Lung (tissue), 11 donors: ENCODE measurements at regions not wholly inside any gene's neighbourhood (a gene's known extent, or its start where the extent isn't known, plus 50 kb on each side); places are given as distances from the start of the nearest gene placed in this dataset.

Experiments
- ATAC-seq: fragments of 200-7000 bp; cut with Tn5 transposase; one replicate; pipeline ENCODE4 v1.9.1; 2020; ENCODE audit warnings: moderate number of reproducible peaks; ENCODE audit not compliant: insufficient read depth, low FRiP score
- DNase-seq, 3 donors: peaks; one replicate each; pipeline ENCODE4 v3.0.0-alpha.2; 2013 to 2017
- H3K27ac ChIP-seq, 2 donors: one replicate each; pipeline ENCODE4 v1.5.1; 2013; ENCODE audit warnings: mild to moderate bottlenecking in 2 of 2, moderate library complexity in 2 of 2, control low read depth in 1 of 2, inconsistent platforms in 1 of 2, low read depth in 1 of 2, low read length in 1 of 2
- H3K27me3 ChIP-seq, 3 donors: one replicate each; pipeline ENCODE4 v1.5.1; 2013; ENCODE audit warnings: low read length in 2 of 3; ENCODE audit not compliant: control insufficient read depth in 3 of 3, insufficient read depth in 3 of 3
- H3K36me3 ChIP-seq, 4 donors: one replicate each; pipeline ENCODE4 v1.5.1; 2013; ENCODE audit warnings: low read length in 4 of 4, mild to moderate bottlenecking in 1 of 4, moderate library complexity in 1 of 4; ENCODE audit not compliant: control insufficient read depth in 4 of 4, insufficient read depth in 4 of 4
- H3K4me1 ChIP-seq, 5 donors: one replicate each; pipeline ENCODE4 v1.5.1; 2013; ENCODE audit warnings: low read length in 5 of 5, mild to moderate bottlenecking in 2 of 5, moderate library complexity in 1 of 5; ENCODE audit not compliant: control insufficient read depth in 5 of 5, insufficient read depth in 5 of 5
- H3K4me3 ChIP-seq: one replicate; pipeline ENCODE4 v1.5.1; 2013; ENCODE audit warnings: mild to moderate bottlenecking, control low read depth, moderate library complexity
- H3K9ac ChIP-seq, 2 donors: one replicate each; pipeline ENCODE4 v1.5.1; 2013; ENCODE audit warnings: low read length in 2 of 2, control low read depth in 1 of 2; ENCODE audit not compliant: insufficient read depth in 1 of 2
- H3K9me3 ChIP-seq, 4 donors: one replicate each; pipeline ENCODE4 v1.5.1; 2013; ENCODE audit warnings: low read length in 3 of 4, mild to moderate bottlenecking in 1 of 4, moderate library complexity in 1 of 4; ENCODE audit not compliant: control insufficient read depth in 4 of 4, insufficient read depth in 3 of 4
- CTCF ChIP-seq: IDR thresholded peaks from 2 replicates; pipeline ENCODE4 v1.5.1; 2012; ENCODE audit warnings: mild to moderate bottlenecking; ENCODE audit errors: control extremely low read depth, extremely low read depth
- WGBS, 2 donors: extraction: QIAGEN DNeasy Blood & Tissue Kit; methylation state at CpG; one replicate each; pipeline ENCODE4 v1.1.7; 2013; 5-methylcytosine and 5-hydroxymethylcytosine counted together
- donor health status: control.
- donor health status: control.
- donor health status: Bipolar disorder and iron deficiency.
- donor health status: healthy.
- donor health status: DM: yes; HTN: yes; CAD: no.

GRCh38 chr4:45869184-45869583, 254.7 kb downstream of the GABRG1 start:
- Histone ChIP-seq H3K4me1 (no peaks in the 10 kb centered on the region), H3K9ac (no peak overlapping the region), H3K36me3 (no peaks in the 10 kb centered on the region), H3K27ac (no peak overlapping the region), H3K9me3 (no peaks in the 10 kb centered on the region), H3K4me3 (no peak overlapping the region), H3K27me3 (no peaks in the 10 kb centered on the region)
- 58 to 80% methylated on average over 3 of the region's 3 CpGs for WGBS, 2 donors
- TF ChIP-seq CTCF = no peak
- no peak for ATAC-seq
- peak in 2 of 3 donors; percentile 7 to 27 for DNase-seq

GRCh38 chr4:45865781-45866180, 258.1 kb downstream of the GABRG1 start:
- 20 to 45% methylated on average over 2 of the region's 2 CpGs for WGBS, 2 donors
- DNase-seq (peak in 1 of 3 donors; percentile 12), ATAC-seq (no peak)
- H3K36me3 ChIP-seq = no peaks in the 10 kb centered on the region
- H3K4me1 ChIP-seq = no peaks in the 10 kb centered on the region
- H3K27me3 ChIP-seq = no peaks in the 10 kb centered on the region
- no peak for TF ChIP-seq CTCF
- H3K9me3 ChIP-seq = no peaks in the 10 kb centered on the region
- no peak overlapping the region for H3K4me3 ChIP-seq
- H3K27ac ChIP-seq = no peak overlapping the region
- H3K9ac ChIP-seq = no peak overlapping the region

GRCh38 chr4:45855857-45856256, 268.0 kb downstream of the GABRG1 start:
- 81 to 89% methylated on average over 2 of the region's 2 CpGs for WGBS, 2 donors
- no peak overlapping the region for H3K27ac ChIP-seq
- ATAC-seq = no peak
- H3K4me3 ChIP-seq = no peak overlapping the region
- no peaks in the 10 kb centered on the region for H3K4me1 ChIP-seq
- H3K9ac ChIP-seq = no peak overlapping the region
- TF ChIP-seq CTCF = no peak
- no peak for DNase-seq
- no peaks in the 10 kb centered on the region for H3K27me3 ChIP-seq
- no peaks in the 10 kb centered on the region for H3K36me3 ChIP-seq
- H3K9me3 ChIP-seq = peaks cover 0 to 5% (median 0%) of the 10 kb centered on the region in 4 donors

- no peak overlapping the region for H3K9ac ChIP-seq
- no peaks in the 10 kb centered on the region for H3K9me3 ChIP-seq
- no peak for ATAC-seq
- peak in 2 of 3 donors; percentile 36 to 41 for DNase-seq
- H3K4me1 ChIP-seq = peaks cover 0 to 13% (median 0%) of the 10 kb centered on the region in 5 donors
- H3K27ac ChIP-seq = no peak overlapping the region
- H3K4me3 ChIP-seq = no peak overlapping the region
- no peaks in the 10 kb centered on the region for H3K36me3 ChIP-seq
- no peaks in the 10 kb centered on the region for H3K27me3 ChIP-seq
- WGBS, 2 donors = 82 to 97% methylated on average over 1 of the region's 1 CpG
- no peak for TF ChIP-seq CTCF
Observed at GRCh38 chr4:45846016-45846415, 277.8 kb downstream of the GABRG1 start.
